HG02943 (cell line): ENCODE measurements at regions not wholly inside any gene's neighbourhood (a gene's known extent, or its start where the extent isn't known, plus 50 kb on each side); places are given as distances from the start of the nearest gene placed in this dataset.

Source experiments
- ATAC-seq: cut with Tn5 transposase; IDR thresholded peaks from one replicate; pipeline ENCODE4 v1.9.1; 2021; ENCODE audit warnings: mild to moderate bottlenecking, low read depth, moderate library complexity; ENCODE audit not compliant: unreplicated experiment

DNA sequence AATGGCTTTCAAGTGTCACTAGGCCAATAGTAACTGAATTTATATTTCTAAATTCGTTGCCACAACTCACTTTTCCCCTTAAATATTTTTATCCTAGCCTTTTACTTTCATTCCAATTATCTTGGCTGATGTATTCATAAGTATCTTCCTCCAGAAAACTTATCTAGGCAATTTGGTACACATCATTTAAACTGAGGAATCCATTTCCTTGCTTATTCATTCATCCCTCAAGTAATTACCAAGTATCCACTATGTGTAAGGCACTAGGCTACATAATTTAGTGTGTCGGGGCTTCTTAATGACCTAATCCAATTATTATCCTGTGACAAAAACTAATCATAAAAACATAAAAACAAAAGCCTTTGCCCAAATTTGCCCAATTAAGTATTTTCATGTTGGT is 258.3 kb upstream of the TCF21 start:
- no peak for ATAC-seq

DNA sequence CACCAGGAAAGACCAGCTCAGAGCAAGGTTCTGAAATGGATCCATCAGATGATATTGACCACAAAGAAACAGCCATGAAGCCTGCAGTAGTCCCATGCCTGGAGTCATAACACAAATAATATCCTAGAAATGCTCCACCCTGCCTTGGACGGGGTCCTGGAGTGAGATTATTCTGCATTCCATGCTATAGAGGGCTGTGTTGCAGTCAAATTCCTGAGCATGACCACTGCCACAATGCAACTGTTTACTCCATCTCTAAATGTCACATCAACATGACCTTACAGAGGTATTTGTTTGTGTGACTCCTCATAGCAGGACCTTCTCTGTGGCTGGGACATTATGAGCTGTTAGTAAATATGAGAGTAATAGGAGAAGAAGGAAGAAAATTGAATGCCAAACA is 257.5 kb upstream of the TCF21 start:
- no peak for ATAC-seq

GRCh38 chr6:133632206-133632605 is 256.7 kb upstream of the TCF21 start:
- no peak for ATAC-seq

GRCh38 chr6:133632906-133633305 is 256.0 kb upstream of the TCF21 start:
- ATAC-seq = no peak

- ATAC-seq = no peak
These were observed 254.4 kb upstream of the TCF21 start for GRCh38 chr6:133634474-133634873.

DNA sequence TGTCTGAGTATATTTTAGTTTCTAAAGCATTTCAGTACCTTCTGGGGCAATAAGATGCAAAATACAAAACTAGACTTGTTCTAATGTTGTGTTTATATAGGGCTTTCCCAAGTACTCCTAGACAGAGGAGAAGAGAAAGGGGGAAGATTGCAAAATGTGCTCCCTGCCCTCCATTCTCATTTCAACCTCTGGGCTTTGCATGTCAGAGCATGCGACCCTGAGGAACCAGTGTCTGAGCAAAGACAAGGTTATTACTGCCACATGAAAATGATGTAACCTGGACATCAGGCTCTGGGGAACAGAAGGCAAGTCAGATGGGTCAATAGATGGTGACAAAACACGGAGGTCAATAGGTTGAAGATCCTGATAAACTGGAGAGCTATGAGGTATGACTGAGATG is 253.5 kb upstream of the TCF21 start:
- ATAC-seq = no peak

DNA sequence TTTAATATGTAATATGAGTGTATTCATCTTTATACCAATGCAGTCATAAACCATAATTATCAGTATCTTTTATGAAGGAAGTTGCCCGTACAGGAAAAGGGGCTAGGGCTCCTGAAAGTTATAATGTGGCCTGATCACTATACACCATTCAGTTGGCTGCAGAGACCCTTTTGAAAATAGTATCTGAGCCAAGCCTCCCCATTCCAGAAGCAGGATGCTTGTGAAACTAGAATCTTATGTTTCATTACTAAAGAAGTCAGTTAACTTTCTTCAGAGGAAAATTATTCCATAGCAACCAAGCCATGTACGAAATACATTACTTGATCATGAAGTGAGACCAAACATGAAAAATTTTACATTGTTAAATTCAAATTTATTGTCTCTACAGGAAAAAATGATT is 251.5 kb upstream of the TCF21 start:
- ATAC-seq = no peak

GRCh38 chr6:133637874-133638273 is 251.0 kb upstream of the TCF21 start:
- ATAC-seq = no peak

GRCh38 chr6:133641104-133641503 is 247.8 kb upstream of the TCF21 start:
- no peak for ATAC-seq

GRCh38 chr6:133644548-133644891 is 244.4 kb upstream of the TCF21 start:
- ATAC-seq = no peak

- no peak for ATAC-seq
These were observed 243.9 kb upstream of the TCF21 start for GRCh38 chr6:133644892-133645619.

GRCh38 chr6:133645966-133646740 is 242.8 kb upstream of the TCF21 start:
- ATAC-seq = no peak

- no peak for ATAC-seq
These were observed 240.3 kb upstream of the TCF21 start for GRCh38 chr6:133648581-133648980.

- no peak for ATAC-seq
These were observed 217.5 kb upstream of the TCF21 start for GRCh38 chr6:133671376-133671775.

- ATAC-seq = no peak
These were observed 215.9 kb upstream of the TCF21 start for GRCh38 chr6:133673056-133673455.

DNA sequence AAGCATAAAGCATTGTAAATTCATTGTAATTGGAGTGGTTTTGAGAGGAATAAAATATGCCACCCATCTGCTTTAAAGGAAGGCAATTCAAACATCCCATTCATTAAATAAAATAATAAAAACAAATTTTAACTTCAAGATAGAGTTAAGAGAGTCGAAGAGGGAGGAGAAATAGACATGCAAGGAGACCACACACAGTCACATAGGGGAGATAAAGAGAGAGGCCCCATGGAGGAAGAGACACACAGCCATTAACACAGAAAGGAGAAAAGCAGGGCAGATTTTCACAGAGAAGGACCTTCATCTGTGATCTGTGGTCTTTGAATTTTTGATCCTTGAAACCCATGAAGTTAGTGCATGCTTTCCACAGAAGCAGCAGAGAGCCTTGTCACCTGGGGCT is 214.3 kb upstream of the TCF21 start:
- ATAC-seq = no peak

DNA sequence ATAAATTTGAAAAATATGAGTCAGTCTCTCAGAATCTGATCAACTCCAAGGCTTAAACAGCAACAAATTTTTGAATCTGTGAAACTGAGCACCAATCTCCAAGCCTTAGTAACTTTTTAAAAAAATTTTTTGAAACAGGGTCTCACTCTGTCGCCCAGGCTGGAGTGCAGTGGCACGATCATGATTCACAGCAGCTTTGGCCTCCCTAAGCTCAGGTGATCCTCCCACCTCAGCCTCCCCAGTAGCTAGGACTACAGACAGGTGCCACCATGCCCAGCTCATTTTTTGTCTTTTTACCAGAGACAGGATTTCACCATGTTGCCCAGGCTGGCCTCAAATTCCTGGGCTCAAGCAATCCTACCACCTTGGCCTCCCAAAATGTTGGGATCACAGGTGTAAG is 207.9 kb upstream of the TCF21 start:
- no peak for ATAC-seq

DNA sequence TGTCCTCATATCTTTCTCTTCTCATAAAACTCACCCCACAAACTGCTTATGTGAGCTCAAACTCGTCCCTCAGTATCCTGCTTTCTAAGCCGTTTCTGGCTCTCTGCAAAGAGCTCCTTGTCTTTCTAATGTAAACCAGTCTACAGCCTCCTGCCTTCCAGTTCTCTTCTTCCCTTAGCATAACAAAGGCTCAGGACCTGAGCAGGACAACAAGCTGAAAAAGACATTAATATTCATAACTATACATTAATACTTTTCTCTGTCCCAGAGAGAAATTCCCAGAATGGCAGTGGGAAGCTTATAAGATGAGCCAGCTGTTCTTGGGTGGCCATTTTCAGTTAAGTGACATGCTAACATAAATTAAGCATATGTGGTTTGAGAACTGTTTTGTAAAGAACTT is 207.0 kb upstream of the TCF21 start:
- no peak for ATAC-seq

DNA sequence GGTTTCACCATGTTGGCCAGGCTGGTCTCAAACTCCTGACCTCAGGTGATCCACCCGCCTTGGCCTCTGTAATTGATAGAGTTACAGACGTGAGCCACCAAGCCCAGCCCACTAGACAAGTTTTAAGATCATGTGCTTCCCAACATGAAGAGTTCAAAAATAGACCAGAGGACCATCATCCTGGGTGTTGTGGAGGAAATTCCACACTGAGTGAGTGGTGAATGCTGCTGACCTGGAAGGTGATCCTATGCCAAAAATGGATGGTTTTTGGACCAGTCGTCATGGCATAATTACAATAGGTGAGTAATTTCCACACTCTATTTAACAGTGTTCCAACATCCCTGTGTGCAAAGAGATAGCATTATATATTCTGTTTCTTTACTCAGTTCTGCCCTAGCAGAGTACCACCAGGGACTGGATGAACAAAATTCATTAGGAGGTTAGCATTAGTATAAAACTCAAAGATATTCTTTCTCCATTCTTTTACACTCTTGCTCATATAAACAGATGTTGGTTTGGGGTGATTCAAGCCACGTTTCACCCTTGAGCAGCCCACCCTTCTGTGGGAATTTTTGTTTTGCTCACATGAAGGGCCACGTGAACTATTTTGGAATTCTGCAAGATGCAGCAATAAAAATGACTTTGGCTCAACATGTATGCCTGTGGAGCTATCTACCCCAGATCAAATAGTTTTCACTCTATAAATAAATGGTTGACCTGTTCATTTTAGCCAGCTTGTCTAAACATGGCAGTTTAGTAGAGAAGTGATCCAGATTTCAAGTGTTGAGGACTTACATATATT is 206.2 kb upstream of the TCF21 start:
- no peak for ATAC-seq

DNA sequence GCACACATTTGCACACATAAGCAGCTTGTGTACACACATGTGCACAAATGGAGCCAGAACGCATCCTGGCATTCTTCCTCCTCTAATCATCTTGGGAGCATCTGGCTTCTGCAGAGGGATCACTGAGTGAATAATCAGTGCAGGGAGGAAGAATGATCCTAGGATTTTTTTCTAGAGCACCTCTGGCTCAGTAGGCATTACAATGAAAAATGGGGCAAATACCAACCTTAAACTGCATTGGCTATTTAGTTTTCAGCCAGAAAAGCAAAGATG is 205.7 kb upstream of the TCF21 start:
- no peak for ATAC-seq

DNA sequence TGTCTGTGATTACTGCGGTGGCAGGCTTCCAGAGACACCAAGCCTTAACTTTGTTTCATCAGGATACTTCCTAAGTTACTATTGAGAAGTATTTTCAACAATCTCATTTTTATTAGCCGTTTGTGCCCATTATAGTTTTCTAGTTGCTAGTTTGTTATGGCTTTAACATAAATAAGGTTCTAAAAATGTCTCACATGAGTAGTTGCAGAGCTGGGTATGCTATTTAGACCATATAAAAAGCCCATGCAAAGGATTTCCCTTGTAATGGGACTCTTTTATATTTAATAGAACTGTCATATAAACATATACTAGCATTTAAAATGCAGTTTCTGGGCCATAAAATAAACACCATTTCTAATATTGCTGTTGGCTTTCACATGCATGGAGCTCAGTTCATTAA is 205.3 kb upstream of the TCF21 start:
- ATAC-seq = no peak
